HepG2 (cell line): ENCODE measurements at regions not wholly inside any gene's neighbourhood (a gene's known extent, or its start where the extent isn't known, plus 50 kb on each side); places are given as distances from the start of the nearest gene placed in this dataset.

Experiments used
- ATAC-seq: fragments of 200-7000 bp; cut with Tn5 transposase; 3 replicates; pipeline ENCODE4 v1.9.1; 2020; ENCODE audit warnings: mild to moderate bottlenecking, moderate library complexity
- BruUV-seq: library from RNA; stranded (reverse); fragments of 400-500 nt; replicated peaks from 2 replicates; lab custom pipeline; 2021; lab: Mats Ljungman, UMichigan
- CTCF ChIA-PET: fragments of 300-600 bp; formaldehyde crosslinking; extraction: SDS; loops from one replicate; lab custom pipeline; 2021; ENCODE audit warnings: low total read pairs, inconsistent platforms, low intra/inter-chr PET ratio; lab: Yijun Ruan, JAX
- POLR2A ChIA-PET: fragments of 350-600 bp; sonication (Branson Sonifier 250); formaldehyde crosslinking; loops from one replicate; lab custom pipeline; 2020; ENCODE audit warnings: antibody characterized with exemption, inconsistent platforms; lab: Yijun Ruan, JAX
- DNase-seq: peaks from one replicate; pipeline ENCODE4 v3.0.0-alpha.2; 2015; ENCODE audit warnings: low spot score
- FAIRE-seq: peaks from 3 replicates; lab custom pipeline; 2011; peaks lifted over from hg19 to GRCh38; lab: Jason Lieb, UNC
- H2AFZ ChIP-seq: one replicate; pipeline ENCODE4 v1.6.1; 2011; ENCODE audit warnings: low read length, inconsistent platforms
- H3K27ac ChIP-seq: fragments of 300-600 bp; 3 replicates; pipeline ENCODE4 v1.8.0; 2011; ENCODE audit warnings: mixed run types, mild to moderate bottlenecking, mixed read lengths, low read length, inconsistent platforms; ENCODE audit not compliant: insufficient read depth; ENCODE audit errors: extremely low read length
- H3K27me3 ChIP-seq, 2 experiments: fragments of 200-600 bp in 1 of 2; 2 replicates in 1 of 2; 3 replicates in 1 of 2; pipeline versions ENCODE4 v1.6.0 to v1.8.0; 2011; ENCODE audit warnings: low read length in 2 of 2, mild to moderate bottlenecking in 2 of 2, moderate library complexity in 2 of 2, inconsistent platforms in 1 of 2; ENCODE audit not compliant: insufficient read depth in 2 of 2, control insufficient read depth in 1 of 2
- H3K36me3 ChIP-seq, 2 experiments: fragments of 200-600 bp in 1 of 2; replicated peaks in 1 of 2; 2 replicates in 1 of 2; 3 replicates in 1 of 2; pipeline versions ENCODE4 v1.5.1 to v1.8.0; 2011; ENCODE audit warnings: low read length in 2 of 2, inconsistent platforms in 1 of 2; ENCODE audit not compliant: insufficient read depth in 2 of 2, control insufficient read depth in 1 of 2
- H3K4me1 ChIP-seq: 2 replicates; pipeline ENCODE4 v1.5.1; 2012; ENCODE audit warnings: low read length, inconsistent platforms; ENCODE audit not compliant: insufficient read depth
- H3K4me2 ChIP-seq: 2 replicates; pipeline ENCODE4 v1.6.0; 2011; ENCODE audit warnings: low read depth, low read length, inconsistent platforms
- H3K4me3 ChIP-seq, 3 experiments: fragments of 200-600 bp in 1 of 3; sonication (generic), shearing (Covaris generic) in 1 of 3; replicated peaks in 1 of 3; 2 replicates each; pipeline ENCODE4 v1.5.1; 2011 to 2016; ENCODE audit warnings: low read length in 3 of 3, inconsistent platforms in 2 of 3, low read depth in 2 of 3, mild to moderate bottlenecking in 2 of 3, control low read depth in 1 of 3, mixed read lengths in 1 of 3; ENCODE audit not compliant: insufficient read depth in 1 of 3
- H3K79me2 ChIP-seq: one replicate; pipeline ENCODE4 v1.6.1; 2011; ENCODE audit warnings: low read length, inconsistent platforms; ENCODE audit not compliant: insufficient read depth
- H3K9ac ChIP-seq: 2 replicates; pipeline ENCODE4 v1.6.0; 2011; ENCODE audit warnings: mild to moderate bottlenecking, low read depth, low read length, inconsistent platforms; ENCODE audit not compliant: insufficient read depth
- H3K9me3 ChIP-seq: 2 replicates; pipeline ENCODE4 v1.5.1; 2012; ENCODE audit warnings: mild to moderate bottlenecking, low read length
- H4K20me1 ChIP-seq: 2 replicates; pipeline ENCODE4 v1.6.0; 2011; ENCODE audit warnings: inconsistent platforms, mild to moderate bottlenecking, low read length, moderate library complexity; ENCODE audit not compliant: insufficient read depth
- ARNTL ChIP-seq: sonication (generic); formaldehyde crosslinking; IDR thresholded peaks from 2 replicates; pipeline ENCODE4 v1.4.0; 2020; ENCODE audit warnings: mild to moderate bottlenecking, missing genetic modification reagents
- FOXK2 ChIP-seq: fragments of 450-650 bp; IDR thresholded peaks from 2 replicates; pipeline ENCODE4 v1.6.1; 2016
- HBP1 ChIP-seq: IDR thresholded peaks from 2 replicates; pipeline ENCODE4 v1.6.1; 2016; ENCODE audit warnings: low read depth, control low read depth
- MEF2D ChIP-seq: sonication (generic); formaldehyde crosslinking; IDR thresholded peaks from 2 replicates; pipeline ENCODE4 v1.5.1; 2020; ENCODE audit warnings: mild to moderate bottlenecking, missing genetic modification reagents
- MTERF4 ChIP-seq: sonication (generic); formaldehyde crosslinking; IDR thresholded peaks from 2 replicates; pipeline ENCODE4 v1.8.0; 2023; ENCODE audit warnings: mild to moderate bottlenecking, missing genetic modification reagents
- NFE2L1 ChIP-seq: sonication (generic); formaldehyde crosslinking; IDR thresholded peaks from 2 replicates; pipeline ENCODE4 v1.4.0; 2020; ENCODE audit warnings: missing genetic modification reagents, mild to moderate bottlenecking, borderline replicate concordance
- RNF2 ChIP-seq: fragments of 450-650 bp; conservative IDR thresholded peaks from 2 replicates; pipeline ENCODE4 v1.6.1; 2016; ENCODE audit warnings: low read depth
- SCMH1 ChIP-seq: sonication (generic); formaldehyde crosslinking; IDR thresholded peaks from 2 replicates; pipeline ENCODE4 v1.9.0; 2021; ENCODE audit warnings: missing genetic modification reagents, mild to moderate bottlenecking, borderline replicate concordance
- SOX6 ChIP-seq, 2 experiments: fragments of 450-650 bp in 1 of 2; sonication (generic) in 1 of 2; formaldehyde crosslinking in 1 of 2; IDR thresholded peaks; 2 replicates each; pipeline versions ENCODE4 v1.4.0 to v1.6.1; 2017 to 2020; ENCODE audit warnings: antibody characterized with exemption in 1 of 2, mild to moderate bottlenecking in 1 of 2, missing genetic modification reagents in 1 of 2
- ZBTB7A ChIP-seq: sonication (generic); formaldehyde crosslinking; IDR thresholded peaks from 2 replicates; pipeline ENCODE4 v1.8.0; 2022; ENCODE audit warnings: mild to moderate bottlenecking, missing genetic modification reagents
- ZNF12 ChIP-seq: sonication (generic); formaldehyde crosslinking; IDR thresholded peaks from 2 replicates; pipeline ENCODE4 v1.5.0; 2020; ENCODE audit warnings: missing genetic modification reagents
- ZNF230 ChIP-seq: sonication (generic); formaldehyde crosslinking; IDR thresholded peaks from 2 replicates; pipeline ENCODE4 v1.4.0; 2020; ENCODE audit warnings: mild to moderate bottlenecking, missing genetic modification reagents
- ZNF274 ChIP-seq: sonication (generic); formaldehyde crosslinking; IDR thresholded peaks from 2 replicates; pipeline ENCODE4 v1.5.1; 2020; ENCODE audit warnings: mild to moderate bottlenecking, missing genetic modification reagents
- ZNF343 ChIP-seq: sonication (generic); formaldehyde crosslinking; IDR thresholded peaks from 2 replicates; pipeline ENCODE4 v1.4.0; 2020; ENCODE audit warnings: mild to moderate bottlenecking, missing genetic modification reagents
- ZNF468 ChIP-seq: sonication (generic); formaldehyde crosslinking; IDR thresholded peaks from 2 replicates; pipeline ENCODE4 v1.8.0; 2022; ENCODE audit warnings: mild to moderate bottlenecking, moderate library complexity, missing genetic modification reagents
- ZNF580 ChIP-seq: IDR thresholded peaks from 2 replicates; pipeline ENCODE4 v1.6.1; 2016; ENCODE audit warnings: low read depth, borderline replicate concordance
- ZNF772 ChIP-seq: sonication (generic); formaldehyde crosslinking; IDR thresholded peaks from 2 replicates; pipeline ENCODE4 v1.5.0; 2020; ENCODE audit warnings: mild to moderate bottlenecking, missing genetic modification reagents
- WGBS: methylation state at CpG from one replicate; pipeline ENCODE4 v1.1.6; 2017; ENCODE audit warnings: low lambda C conversion rate; 5-methylcytosine and 5-hydroxymethylcytosine counted together
- in situ Hi-C: cut with HindIII; loops from 2 replicates; pipeline ENCODE4 v1.10.0; 2017; ENCODE audit warnings: low pct_unique_long_range_greater_than_20kb; ENCODE audit not compliant: extremely low pct_ligation_motif_present
- intact Hi-C: fragments of 100-400 bp; cut with micrococcal nuclease; formaldehyde crosslinking; loops from one replicate; pipeline ENCODE4 v1.10.0; 2022; ENCODE audit not compliant: unreplicated experiment
- TF ChIP-seq, protein P1 (sequence below): sonication (generic); formaldehyde crosslinking; IDR thresholded peaks from 2 replicates; pipeline ENCODE4 v1.4.0; 2020; ENCODE audit warnings: missing genetic modification reagents, borderline replicate concordance

- CTCF ChIA-PET: no interaction called here
- Histone ChIP-seq H2AFZ (no peak overlapping the region), H3K4me3 (no peak overlapping the region), H4K20me1 (no peaks in the 10 kb centered on the region), H3K36me3 (no peaks in the 10 kb centered on the region), H3K9ac (no peak overlapping the region), H3K79me2 (no peaks in the 10 kb centered on the region), H3K4me1 (no peaks in the 10 kb centered on the region), H3K27me3 (no peaks in the 10 kb centered on the region), H3K4me2 (no peak overlapping the region), H3K27ac (no peak overlapping the region), H3K9me3 (no peaks in the 10 kb centered on the region)
- in situ Hi-C loops: no loop called here
- 22% methylated on average over 5 of the region's 5 CpGs for WGBS
- intact Hi-C loops: no loop called here
- DNase-seq: no peak
- BruUV-seq: no TSS peak
- ATAC-seq: no peak
- POLR2A ChIA-PET: no interaction called here
- no peak for FAIRE-seq
- no peak for TF ChIP-seq MEF2D
- TF ChIP-seq SCMH1 (CRISPR knock-in tag): no peak
- TF ChIP-seq, protein P1, sequence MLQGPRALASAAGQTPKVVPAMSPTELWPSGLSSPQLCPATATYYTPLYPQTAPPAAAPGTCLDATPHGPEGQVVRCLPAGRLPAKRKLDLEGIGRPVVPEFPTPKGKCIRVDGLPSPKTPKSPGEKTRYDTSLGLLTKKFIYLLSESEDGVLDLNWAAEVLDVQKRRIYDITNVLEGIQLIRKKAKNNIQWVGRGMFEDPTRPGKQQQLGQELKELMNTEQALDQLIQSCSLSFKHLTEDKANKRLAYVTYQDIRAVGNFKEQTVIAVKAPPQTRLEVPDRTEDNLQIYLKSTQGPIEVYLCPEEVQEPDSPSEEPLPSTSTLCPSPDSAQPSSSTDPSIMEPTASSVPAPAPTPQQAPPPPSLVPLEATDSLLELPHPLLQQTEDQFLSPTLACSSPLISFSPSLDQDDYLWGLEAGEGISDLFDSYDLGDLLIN (CRISPR knock-in tag): no peak
- TF ChIP-seq ZNF274 (CRISPR knock-in tag): no peak
- TF ChIP-seq HBP1 (CRISPR knock-in tag): no peak
- no peak for TF ChIP-seq ZNF230 (CRISPR knock-in tag)
- TF ChIP-seq ZBTB7A (CRISPR knock-in tag): no peak
- TF ChIP-seq SOX6 (IDR thresholded peaks at IDR 0.05): no peak
- no peak for TF ChIP-seq SOX6 (CRISPR knock-in tag; IDR thresholded peaks at IDR 0.05)
- TF ChIP-seq NFE2L1 (CRISPR knock-in tag): no peak
- TF ChIP-seq ZNF343 (CRISPR knock-in tag): no peak
- TF ChIP-seq ZNF468 (CRISPR knock-in tag): no peak
- TF ChIP-seq ZNF12: no peak
- TF ChIP-seq FOXK2: no peak
- no peak for TF ChIP-seq ZNF772 (CRISPR knock-in tag)
- no peak for TF ChIP-seq ARNTL (CRISPR knock-in tag)
- TF ChIP-seq RNF2: no peak
- no peak for TF ChIP-seq MTERF4 (CRISPR knock-in tag)
- TF ChIP-seq ZNF580: no peak
Measured at GRCh38 chr3:182524711-182525401, 268.4 kb upstream of the ATP11B start.
